GM12874 (cell line): ENCODE measurements at regions not wholly inside any gene's neighbourhood (a gene's known extent, or its start where the extent isn't known, plus 50 kb on each side); places are given as distances from the start of the nearest gene placed in this dataset.

Source experiments
- TF ChIP-seq, protein P1 (sequence below): IDR thresholded peaks from 2 replicates; pipeline ENCODE4 v1.5.1; 2011; ENCODE audit warnings: low read depth, mild to moderate bottlenecking, control low read depth, low read length, moderate library complexity; ENCODE audit not compliant: insufficient read depth

DNA sequence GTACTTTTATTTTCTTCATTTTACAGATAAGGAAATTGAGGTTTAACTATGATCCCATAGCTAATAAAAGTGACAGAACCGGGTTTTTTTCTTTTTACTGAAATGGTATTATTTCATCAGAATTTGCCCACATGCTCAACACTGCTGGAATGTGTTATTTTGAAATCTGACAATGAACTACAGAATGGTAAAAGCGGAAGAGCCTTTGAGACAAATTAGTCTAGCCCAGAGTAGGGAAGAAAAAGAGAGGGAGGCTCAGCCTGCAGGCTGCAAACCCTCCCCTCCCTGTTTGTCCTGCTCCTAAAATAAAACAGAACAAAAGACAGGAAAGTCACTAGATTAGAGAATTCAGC is 100.3 kb upstream of the LIPC start:
- TF ChIP-seq, protein P1, sequence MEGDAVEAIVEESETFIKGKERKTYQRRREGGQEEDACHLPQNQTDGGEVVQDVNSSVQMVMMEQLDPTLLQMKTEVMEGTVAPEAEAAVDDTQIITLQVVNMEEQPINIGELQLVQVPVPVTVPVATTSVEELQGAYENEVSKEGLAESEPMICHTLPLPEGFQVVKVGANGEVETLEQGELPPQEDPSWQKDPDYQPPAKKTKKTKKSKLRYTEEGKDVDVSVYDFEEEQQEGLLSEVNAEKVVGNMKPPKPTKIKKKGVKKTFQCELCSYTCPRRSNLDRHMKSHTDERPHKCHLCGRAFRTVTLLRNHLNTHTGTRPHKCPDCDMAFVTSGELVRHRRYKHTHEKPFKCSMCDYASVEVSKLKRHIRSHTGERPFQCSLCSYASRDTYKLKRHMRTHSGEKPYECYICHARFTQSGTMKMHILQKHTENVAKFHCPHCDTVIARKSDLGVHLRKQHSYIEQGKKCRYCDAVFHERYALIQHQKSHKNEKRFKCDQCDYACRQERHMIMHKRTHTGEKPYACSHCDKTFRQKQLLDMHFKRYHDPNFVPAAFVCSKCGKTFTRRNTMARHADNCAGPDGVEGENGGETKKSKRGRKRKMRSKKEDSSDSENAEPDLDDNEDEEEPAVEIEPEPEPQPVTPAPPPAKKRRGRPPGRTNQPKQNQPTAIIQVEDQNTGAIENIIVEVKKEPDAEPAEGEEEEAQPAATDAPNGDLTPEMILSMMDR: no peak

DNA sequence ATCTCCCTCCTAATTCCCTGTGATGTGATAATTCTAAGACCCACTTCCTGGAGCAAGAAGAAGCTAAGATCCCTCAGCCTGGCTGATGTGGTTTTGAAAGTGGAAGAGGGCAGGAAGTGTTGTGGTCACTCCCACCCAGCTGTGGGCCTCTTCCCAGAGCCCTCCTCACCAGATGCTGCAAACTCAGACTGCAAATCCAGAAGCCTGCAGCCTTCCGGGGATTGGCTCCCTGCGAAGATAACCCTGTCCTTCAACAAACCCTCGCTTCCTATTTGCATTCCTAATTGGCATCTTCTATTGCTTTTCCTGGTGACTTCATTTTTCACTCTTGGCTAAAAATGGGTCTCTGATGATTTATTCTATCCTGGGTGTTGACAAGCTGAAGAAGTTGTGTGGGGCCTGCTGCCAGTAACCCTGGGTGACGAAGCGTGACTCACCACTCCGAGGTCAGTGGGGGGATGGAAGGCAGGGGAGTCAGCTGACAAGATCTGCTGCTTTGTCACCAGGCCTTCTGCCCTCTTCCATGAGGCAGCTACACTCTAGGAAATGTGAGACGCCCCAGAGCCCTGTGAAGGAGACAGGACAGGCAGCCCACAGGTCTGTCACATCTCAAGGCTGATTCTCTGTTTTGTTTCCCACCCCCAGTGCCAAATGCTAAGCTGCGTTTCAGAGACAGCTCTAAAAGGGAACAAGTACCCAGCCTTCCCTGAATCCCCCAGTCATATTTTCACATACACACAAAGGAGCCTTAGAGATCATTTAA is 99.7 kb upstream of the LIPC start:
- TF ChIP-seq, protein P1: no peak

DNA sequence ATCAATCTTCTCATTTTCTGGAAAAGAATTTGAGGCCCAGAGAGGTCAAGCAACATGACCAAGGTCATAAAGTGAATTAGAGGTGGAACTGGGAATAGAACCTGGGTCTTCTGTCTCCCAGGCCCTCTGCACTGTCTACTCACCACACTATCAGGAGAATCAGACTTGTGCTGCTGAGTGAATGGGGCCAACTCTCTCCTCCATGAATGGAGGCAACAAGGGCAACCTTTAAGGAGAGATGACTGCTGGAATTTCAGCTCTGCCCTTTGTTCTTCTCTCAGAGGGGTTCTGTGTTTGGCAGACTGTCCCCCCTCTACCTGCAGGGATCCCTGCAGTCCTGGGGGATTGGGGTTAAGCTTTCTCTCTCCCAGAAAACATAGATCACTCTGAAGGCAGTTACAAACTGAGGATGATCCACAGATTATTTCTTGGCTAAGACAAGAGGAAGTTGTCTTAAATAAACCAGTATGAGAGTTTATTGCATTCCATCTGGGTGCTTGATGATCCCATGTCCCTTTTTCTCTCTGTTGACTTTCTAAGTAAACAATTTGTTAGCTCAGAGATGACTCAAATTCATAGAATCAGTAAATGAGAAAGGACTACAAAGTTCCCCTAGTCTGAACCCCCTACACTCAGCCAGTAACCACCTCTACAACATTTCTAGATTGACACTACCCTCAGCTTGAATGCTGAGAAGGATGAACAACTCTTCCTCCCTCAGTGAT is 99.0 kb upstream of the LIPC start:
- TF ChIP-seq, protein P1: no peak

DNA sequence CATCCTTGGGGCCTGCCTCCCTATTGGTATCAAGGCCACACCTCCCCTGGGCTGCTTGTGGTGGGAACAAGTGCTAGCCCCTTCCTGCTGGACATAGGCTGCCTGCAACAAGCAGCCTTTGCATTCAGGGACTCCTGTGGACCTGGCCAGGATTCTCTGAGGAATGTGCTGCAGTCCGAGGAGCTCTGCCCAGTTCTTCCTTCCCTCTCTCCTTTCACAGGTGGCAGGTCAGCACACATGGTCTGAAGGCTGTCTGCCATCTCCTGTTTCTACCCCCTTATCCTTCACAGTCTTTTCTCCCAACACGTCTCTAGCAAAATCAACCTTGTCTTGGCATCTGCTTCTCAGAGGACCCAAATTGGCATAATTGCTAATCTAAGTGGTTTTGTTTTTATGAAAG is 97.0 kb upstream of the LIPC start:
- TF ChIP-seq, protein P1: no peak

DNA sequence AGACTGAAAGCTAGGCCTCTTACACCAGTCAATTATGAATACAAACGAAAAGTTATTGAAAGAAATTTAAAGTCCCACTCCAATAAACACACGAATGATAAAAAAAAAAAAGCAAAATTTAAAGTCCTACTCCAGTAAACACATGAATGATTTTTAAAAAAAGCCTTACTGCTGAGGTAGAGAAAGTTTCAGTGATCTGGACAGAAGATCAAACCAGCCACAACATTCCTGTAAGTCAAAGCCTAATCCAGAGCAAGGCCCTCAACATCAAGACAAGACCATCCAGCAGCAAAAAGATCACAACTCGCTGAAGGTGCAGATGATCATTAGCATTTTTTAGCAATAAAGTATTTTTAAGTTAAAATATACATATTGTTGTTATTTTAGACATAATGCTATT is 95.6 kb upstream of the LIPC start:
- TF ChIP-seq, protein P1: no peak

DNA sequence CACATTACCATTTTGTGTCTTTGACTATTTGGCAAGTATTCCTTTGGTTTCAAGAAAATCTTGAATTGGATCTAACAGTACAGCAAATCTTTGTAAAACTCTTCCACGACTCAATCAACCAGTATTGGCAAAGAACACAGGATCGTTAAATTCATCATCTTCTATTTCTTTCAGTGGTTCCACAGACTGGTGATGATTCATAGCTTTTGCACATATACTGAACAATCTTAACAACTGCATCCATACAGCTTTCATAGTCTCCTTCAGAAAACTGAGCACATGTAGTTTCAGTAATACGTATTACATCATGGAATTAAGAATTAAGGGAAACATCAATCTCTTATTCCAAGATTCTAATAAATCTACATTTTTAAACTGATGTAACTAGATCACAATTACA is 91.6 kb upstream of the LIPC start:
- TF ChIP-seq, protein P1: no peak

DNA sequence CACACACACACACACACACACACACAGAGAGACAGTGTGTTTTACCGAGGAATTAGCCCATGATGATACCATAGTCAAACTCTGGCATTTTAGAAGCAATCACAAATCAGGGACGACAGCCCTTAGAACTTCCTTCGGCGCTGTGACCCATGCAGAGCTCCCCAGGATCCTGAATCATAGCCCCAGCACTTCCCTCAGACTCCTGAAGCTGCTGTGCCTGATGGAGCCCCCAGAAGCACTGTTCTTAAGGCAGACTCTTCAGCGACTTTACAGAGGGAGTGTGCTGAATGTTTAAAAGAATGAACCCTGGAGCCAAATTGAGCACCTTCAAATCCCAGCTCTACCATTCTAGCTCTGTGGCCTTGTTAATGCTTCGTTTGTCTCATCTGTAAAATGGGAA is 89.3 kb upstream of the LIPC start:
- TF ChIP-seq, protein P1: no peak
